ENCODE measurements at regions not wholly inside any gene's neighbourhood (a gene's known extent, or its start where the extent isn't known, plus 50 kb on each side); places are given as distances from the start of the nearest gene placed in this dataset.
"Not testable (repeated sequence)": the region's sequence is repeated elsewhere in the genome, so short reads cannot be mapped to it uniquely, and the experiment has no call there.

- Histone ChIP-seq H3K4me1 (replicated peaks in 1 of 2) (no peaks in the 10 kb centered on the region), H3K27ac (no peak overlapping the region), H3K4me3 (no peak overlapping the region), H3K36me3 (replicated peaks in 1 of 2) (no peaks in the 10 kb centered on the region), H3K27me3 (no peaks in the 10 kb centered on the region), H3K9me3 (replicated peaks in 1 of 3) (no peaks in the 10 kb centered on the region)
- TF ChIP-seq POLR2A (IDR thresholded peaks at IDR 0.05) (no peak), CTCF (IDR thresholded peaks at IDR 0.05) (no peak)
- no peak for DNase-seq
- intact Hi-C loops (cut with DNase I): no loop called here
- 38 to 90% (median 79%) methylated on average over 1 of the region's 1 CpG for WGBS, 4 donors
Measured at GRCh38 chr6:94902974-94903628, 674.2 kb upstream of the MANEA start.

GRCh38 chr6:94899191-94899590, 678.1 kb upstream of the MANEA start:
- intact Hi-C loops (cut with DNase I): no loop called here
- TF ChIP-seq POLR2A (IDR thresholded peaks at IDR 0.05): no peak
- no peak for TF ChIP-seq CTCF (IDR thresholded peaks at IDR 0.05)
- DNase-seq: no peak
- Histone ChIP-seq H3K4me1 (replicated peaks in 1 of 2) (no peaks in the 10 kb centered on the region), H3K4me3 (no peak overlapping the region), H3K36me3 (replicated peaks in 1 of 2) (no peaks in the 10 kb centered on the region), H3K27ac (no peak overlapping the region), H3K9me3 (replicated peaks in 1 of 3) (no peaks in the 10 kb centered on the region), H3K27me3 (no peaks in the 10 kb centered on the region)
- WGBS, 4 donors: 56 to 71% (median 60%) methylated on average over 2 of the region's 2 CpGs

GRCh38 chr6:94894300-94894699, 683.0 kb upstream of the MANEA start:
- Histone ChIP-seq H3K27me3 (no peaks in the 10 kb centered on the region), H3K27ac (no peak overlapping the region), H3K4me3 (no peak overlapping the region), H3K9me3 (replicated peaks in 1 of 3) (no peaks in the 10 kb centered on the region), H3K36me3 (replicated peaks in 1 of 2) (no peaks in the 10 kb centered on the region), H3K4me1 (replicated peaks in 1 of 2) (no peaks in the 10 kb centered on the region)
- intact Hi-C loops (cut with DNase I): no loop called here
- no peak for DNase-seq
- TF ChIP-seq CTCF (IDR thresholded peaks at IDR 0.05): no peak
- no peak for TF ChIP-seq POLR2A (IDR thresholded peaks at IDR 0.05)
- 57 to 72% (median 60%) methylated on average over 3 of the region's 3 CpGs for WGBS, 4 donors

- H3K36me3 ChIP-seq (replicated peaks in 1 of 2): no peaks in the 10 kb centered on the region
- DNase-seq: no peak
- H3K4me1 ChIP-seq (replicated peaks in 1 of 2): no peaks in the 10 kb centered on the region
- H3K27ac ChIP-seq: no peak overlapping the region
- intact Hi-C loops (cut with DNase I): no loop called here
- H3K9me3 ChIP-seq (replicated peaks in 1 of 3): no peaks in the 10 kb centered on the region
- TF ChIP-seq CTCF (IDR thresholded peaks at IDR 0.05): no peak
- no peak for TF ChIP-seq POLR2A (IDR thresholded peaks at IDR 0.05)
- H3K27me3 ChIP-seq: no peaks in the 10 kb centered on the region
- H3K4me3 ChIP-seq: no peak overlapping the region
- 54 to 69% (median 59%) methylated on average over 2 of the region's 2 CpGs for WGBS, 4 donors
Measured at GRCh38 chr6:94893327-94893726, 684.0 kb upstream of the MANEA start.

- 72 to 83% (median 77%) methylated on average over 4 to 5 of the region's 5 CpGs for WGBS, 4 donors
- H3K4me1 ChIP-seq (replicated peaks in 1 of 2); H3K27ac ChIP-seq; H3K36me3 ChIP-seq (replicated peaks in 1 of 2); H3K4me3 ChIP-seq; DNase-seq; H3K9me3 ChIP-seq (replicated peaks in 1 of 3); intact Hi-C loops (cut with DNase I); H3K27me3 ChIP-seq: not testable (repeated sequence)
Measured at GRCh38 chr6:94873819-94874218, 703.5 kb upstream of the MANEA start.

Data from adrenal gland (tissue), 9 donors.